ENCODE measurements at regions not wholly inside any gene's neighbourhood (a gene's known extent, or its start where the extent isn't known, plus 50 kb on each side); places are given as distances from the start of the nearest gene placed in this dataset.
A peak's percentile ranks its signal among the peaks of the same experiment; 100 is the strongest.

- Histone ChIP-seq H3K36me3 (replicated peaks in 1 of 2; ENCODE audit: control insufficient read depth in 1 of 2, insufficient read depth in 2 of 2, low read length in 2 of 2) (no peaks in the 10 kb centered on the region), H3K4me2 (replicated peaks; ENCODE audit: extremely low read depth, low read length, poor library complexity, severe bottlenecking) (no peak overlapping the region), H3K27ac (ENCODE audit: low read depth in 1 of 2, low read length in 2 of 2) (no peak overlapping the region), H4K20me1 (ENCODE audit: insufficient read depth, low read length) (no peaks in the 10 kb centered on the region), H3K9ac (ENCODE audit: insufficient read depth, low read length, poor library complexity, severe bottlenecking) (no peak overlapping the region), H3K9me3 (replicated peaks in 1 of 2; ENCODE audit: control insufficient read depth in 1 of 2, insufficient read depth in 1 of 2, low read length in 2 of 2) (no peaks in the 10 kb centered on the region), H2AFZ (ENCODE audit: insufficient read depth, low read depth, low read length, poor library complexity, severe bottlenecking) (no peak overlapping the region), H3K4me3 (replicated peaks in 1 of 3; ENCODE audit: low read depth in 2 of 3, low read length in 3 of 3) (no peak overlapping the region), H3K27me3 (ENCODE audit: control insufficient read depth in 2 of 2, insufficient read depth in 2 of 2, low read length in 2 of 2) (peaks cover 0 to 4% of the 10 kb centered on the region in 2 donors), H3K4me1 (ENCODE audit: control insufficient read depth in 1 of 2, insufficient read depth in 2 of 2, low read length in 2 of 2) (no peaks in the 10 kb centered on the region), H3K79me2 (ENCODE audit: insufficient read depth, low read length) (no peaks in the 10 kb centered on the region)
- Mint-ChIP-seq H3K4me1 (no peaks in the 10 kb centered on the region), H3K9me3 (no peaks in the 10 kb centered on the region), H3K4me3 (peak overlapping the region in 1 of 2 donors; percentile 52), H3K27ac (no peak overlapping the region), H3K36me3 (no peaks in the 10 kb centered on the region), H3K27me3 (ENCODE audit: low read depth in 3 of 3) (peaks cover 0 to 4% (median 1%) of the 10 kb centered on the region in 3 donors)
- WGBS (ENCODE audit: insufficient coverage): 90% methylated on average over 2 of the region's 5 CpGs
- no peak for DNase-seq
- intact Hi-C loops (cut with micrococcal nuclease): no loop called here
- TF ChIP-seq CTCF (IDR thresholded peaks at IDR 0.05): no peak
Measured at GRCh38 chrX:107549504-107549903, 78.8 kb upstream of the PRPS1 start.

- Mint-ChIP-seq H3K27me3 (ENCODE audit: low read depth in 3 of 3) (peaks cover 0 to 6% (median 1%) of the 10 kb centered on the region in 3 donors), H3K9me3 (no peaks in the 10 kb centered on the region), H3K4me3 (no peak overlapping the region), H3K36me3 (no peaks in the 10 kb centered on the region), H3K27ac (no peak overlapping the region), H3K4me1 (no peaks in the 10 kb centered on the region)
- peaks cover 0 to 4% of the 10 kb centered on the region in 2 donors for H3K27me3 ChIP-seq (ENCODE audit: control insufficient read depth in 2 of 2, insufficient read depth in 2 of 2, low read length in 2 of 2)
- H3K27ac ChIP-seq (ENCODE audit: low read depth in 1 of 2, low read length in 2 of 2): no peak overlapping the region
- H4K20me1 ChIP-seq (ENCODE audit: insufficient read depth, low read length): no peaks in the 10 kb centered on the region
- DNase-seq: no peak
- TF ChIP-seq CTCF (IDR thresholded peaks at IDR 0.05): no peak
- H3K36me3 ChIP-seq (replicated peaks in 1 of 2; ENCODE audit: control insufficient read depth in 1 of 2, insufficient read depth in 2 of 2, low read length in 2 of 2): no peaks in the 10 kb centered on the region
- 83% methylated on average over 2 of the region's 7 CpGs for WGBS (ENCODE audit: insufficient coverage)
- intact Hi-C loops (cut with micrococcal nuclease): no loop called here
- H3K79me2 ChIP-seq (ENCODE audit: insufficient read depth, low read length): no peaks in the 10 kb centered on the region
- no peak overlapping the region for H3K4me3 ChIP-seq (replicated peaks in 1 of 3; ENCODE audit: low read depth in 2 of 3, low read length in 3 of 3)
- no peaks in the 10 kb centered on the region for H3K9me3 ChIP-seq (replicated peaks in 1 of 2; ENCODE audit: control insufficient read depth in 1 of 2, insufficient read depth in 1 of 2, low read length in 2 of 2)
- no peak overlapping the region for H3K9ac ChIP-seq (ENCODE audit: insufficient read depth, low read length, poor library complexity, severe bottlenecking)
- H2AFZ ChIP-seq (ENCODE audit: insufficient read depth, low read depth, low read length, poor library complexity, severe bottlenecking): no peak overlapping the region
- H3K4me1 ChIP-seq (ENCODE audit: control insufficient read depth in 1 of 2, insufficient read depth in 2 of 2, low read length in 2 of 2): no peaks in the 10 kb centered on the region
- H3K4me2 ChIP-seq (replicated peaks; ENCODE audit: extremely low read depth, low read length, poor library complexity, severe bottlenecking): no peak overlapping the region
Measured at GRCh38 chrX:107551546-107551945, 76.8 kb upstream of the PRPS1 start.

Measured in CD14-positive monocyte (primary cell).